ENCODE measurements at regions not wholly inside any gene's neighbourhood (a gene's known extent, or its start where the extent isn't known, plus 50 kb on each side); places are given as distances from the start of the nearest gene placed in this dataset.

DNA sequence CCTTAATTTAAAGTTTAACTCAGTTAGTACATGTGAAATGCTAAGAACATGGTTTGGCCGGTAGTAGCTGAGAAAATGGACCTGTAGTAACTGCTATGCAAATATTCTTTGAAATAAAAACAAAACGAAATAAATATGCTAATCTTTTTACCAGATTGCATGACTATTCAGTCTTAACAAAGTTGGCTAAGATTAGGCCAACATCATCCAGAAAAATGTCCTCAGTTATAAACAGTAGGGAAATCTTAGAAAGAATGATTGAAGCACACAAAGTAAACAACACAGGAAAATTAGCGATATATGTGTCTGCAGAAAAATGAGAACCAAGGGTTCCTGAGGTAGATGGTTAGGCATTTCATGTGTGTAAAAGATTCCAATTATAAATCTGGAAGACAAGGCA lies 832.1 kb downstream of the TUSC7 start:
- TF ChIP-seq, protein P1, sequence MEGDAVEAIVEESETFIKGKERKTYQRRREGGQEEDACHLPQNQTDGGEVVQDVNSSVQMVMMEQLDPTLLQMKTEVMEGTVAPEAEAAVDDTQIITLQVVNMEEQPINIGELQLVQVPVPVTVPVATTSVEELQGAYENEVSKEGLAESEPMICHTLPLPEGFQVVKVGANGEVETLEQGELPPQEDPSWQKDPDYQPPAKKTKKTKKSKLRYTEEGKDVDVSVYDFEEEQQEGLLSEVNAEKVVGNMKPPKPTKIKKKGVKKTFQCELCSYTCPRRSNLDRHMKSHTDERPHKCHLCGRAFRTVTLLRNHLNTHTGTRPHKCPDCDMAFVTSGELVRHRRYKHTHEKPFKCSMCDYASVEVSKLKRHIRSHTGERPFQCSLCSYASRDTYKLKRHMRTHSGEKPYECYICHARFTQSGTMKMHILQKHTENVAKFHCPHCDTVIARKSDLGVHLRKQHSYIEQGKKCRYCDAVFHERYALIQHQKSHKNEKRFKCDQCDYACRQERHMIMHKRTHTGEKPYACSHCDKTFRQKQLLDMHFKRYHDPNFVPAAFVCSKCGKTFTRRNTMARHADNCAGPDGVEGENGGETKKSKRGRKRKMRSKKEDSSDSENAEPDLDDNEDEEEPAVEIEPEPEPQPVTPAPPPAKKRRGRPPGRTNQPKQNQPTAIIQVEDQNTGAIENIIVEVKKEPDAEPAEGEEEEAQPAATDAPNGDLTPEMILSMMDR (IDR thresholded peaks at IDR 0.05; ENCODE audit: insufficient read depth, low read depth, low read length), result no peak
- DNase-seq (ENCODE audit: low read depth), result no peak
- no peak overlapping the region for H3K4me3 ChIP-seq (ENCODE audit: low read depth, low read length)

DNA sequence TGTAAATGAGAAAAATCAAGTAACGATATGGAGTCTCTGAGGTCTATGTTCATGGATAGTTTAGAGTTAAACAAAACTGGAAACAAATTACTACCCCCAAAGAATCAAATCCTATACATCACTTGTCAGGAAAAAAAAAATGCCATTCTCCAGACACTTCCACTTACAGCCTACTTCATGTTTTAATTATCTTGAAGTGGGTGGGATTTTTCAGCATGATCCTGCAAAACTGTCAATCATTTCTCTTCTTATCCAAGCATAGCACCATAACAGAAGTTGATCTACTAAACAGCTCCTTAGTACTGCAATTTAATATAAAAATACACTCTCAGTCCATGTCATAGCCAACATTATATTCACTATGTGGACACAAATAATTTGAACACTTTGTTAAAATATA lies 833.9 kb downstream of the TUSC7 start:
- TF ChIP-seq, protein P1 (IDR thresholded peaks at IDR 0.05; ENCODE audit: insufficient read depth, low read depth, low read length), result no peak
- no peak overlapping the region for H3K4me3 ChIP-seq (ENCODE audit: low read depth, low read length)
- DNase-seq (ENCODE audit: low read depth), result no peak

DNA sequence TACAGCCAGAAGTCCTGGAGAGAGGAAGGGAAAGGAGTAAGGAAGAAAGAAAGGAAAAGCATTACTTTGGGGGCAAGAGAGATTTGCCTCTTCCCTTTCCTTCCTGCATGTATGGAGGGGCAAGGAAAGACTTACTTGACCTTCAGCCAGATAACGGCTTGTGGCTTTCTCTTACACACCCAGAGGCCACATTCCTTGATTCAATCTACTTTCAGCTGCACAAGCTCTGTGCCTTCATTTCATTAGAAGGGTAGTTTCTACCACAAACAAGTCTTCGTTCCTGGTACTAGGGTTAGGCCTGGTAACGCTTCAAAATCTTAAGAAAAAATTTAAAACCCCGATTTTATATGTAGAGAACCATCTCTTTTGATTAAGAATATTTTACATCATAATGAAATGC lies 835.9 kb downstream of the TUSC7 start:
- TF ChIP-seq, protein P1 (IDR thresholded peaks at IDR 0.05; ENCODE audit: insufficient read depth, low read depth, low read length), result no peak
- no peak for DNase-seq (ENCODE audit: low read depth)
- H3K4me3 ChIP-seq (ENCODE audit: low read depth, low read length), result no peak overlapping the region

DNA sequence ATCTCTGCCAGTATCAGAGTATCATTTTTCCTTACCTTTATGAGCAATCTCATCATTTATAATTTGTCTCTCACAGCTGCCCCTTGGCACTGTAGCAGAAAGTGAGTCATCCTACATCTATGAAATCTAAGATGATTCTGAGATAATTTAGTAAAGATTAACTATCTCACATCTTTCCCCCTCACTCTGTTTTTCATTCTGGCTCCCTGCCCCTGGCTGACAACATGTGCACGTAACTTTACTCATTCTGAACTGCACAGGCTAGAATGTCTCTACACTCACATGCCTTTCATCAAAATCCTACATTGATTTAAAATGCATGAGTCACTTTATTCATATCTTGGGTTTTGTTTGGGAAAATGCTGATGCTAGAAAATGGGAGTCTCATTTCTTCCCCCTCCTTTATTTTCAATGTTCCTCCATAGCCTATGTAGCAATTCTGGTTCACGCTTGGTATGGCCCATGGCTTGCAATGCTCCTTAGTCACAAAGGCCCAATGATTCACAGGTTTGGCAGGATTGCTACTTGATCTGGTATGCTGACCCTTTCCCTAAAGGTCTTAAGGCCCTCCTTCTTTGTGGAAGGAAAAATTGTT lies 838.5 kb downstream of the TUSC7 start:
- H3K4me3 ChIP-seq (ENCODE audit: low read depth, low read length), result no peak overlapping the region
- DNase-seq (ENCODE audit: low read depth), result peak; percentile 21
- TF ChIP-seq, protein P1 (IDR thresholded peaks at IDR 0.05; ENCODE audit: insufficient read depth, low read depth, low read length), result no peak

DNA sequence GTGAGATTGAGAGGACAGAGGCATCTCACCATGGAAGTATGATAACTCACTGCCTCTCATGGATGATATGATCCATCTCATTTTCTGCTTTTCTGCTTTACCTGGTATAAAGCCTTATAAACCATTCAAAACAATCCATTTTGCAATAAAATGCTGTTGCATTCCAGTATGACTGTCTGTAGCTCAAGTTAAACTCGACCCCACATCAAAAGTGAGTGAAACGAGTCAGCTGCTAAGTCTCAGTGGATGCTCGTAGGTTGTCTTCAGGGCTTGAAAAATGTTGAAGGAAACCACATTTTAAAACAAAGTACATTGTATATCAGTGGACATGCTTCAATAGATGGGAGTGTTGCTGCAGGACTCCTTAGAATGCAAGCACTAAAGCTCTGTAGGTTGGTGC lies 839.0 kb downstream of the TUSC7 start:
- H3K4me3 ChIP-seq (ENCODE audit: low read depth, low read length), result no peak overlapping the region
- no peak for DNase-seq (ENCODE audit: low read depth)
- TF ChIP-seq, protein P1 (IDR thresholded peaks at IDR 0.05; ENCODE audit: insufficient read depth, low read depth, low read length), result no peak

DNA sequence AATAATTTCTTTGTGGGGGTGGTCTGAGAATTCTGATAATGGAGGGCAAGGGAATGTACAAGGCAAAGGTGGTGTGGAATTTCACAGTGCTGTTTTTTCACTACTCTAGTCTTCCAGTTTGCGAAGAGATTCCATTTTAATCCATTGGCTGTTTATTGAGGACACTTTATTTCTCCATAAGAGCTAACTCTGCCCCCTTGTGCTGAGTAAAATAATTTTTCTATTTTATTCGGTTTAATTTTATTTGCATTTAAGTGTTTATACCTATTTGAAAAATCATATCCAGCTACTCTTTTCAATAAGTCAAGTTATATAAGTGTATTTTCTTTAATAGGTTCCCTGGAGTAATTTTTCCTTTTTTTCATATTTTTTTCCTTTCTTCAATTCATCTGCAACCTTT lies 840.1 kb downstream of the TUSC7 start:
- no peak overlapping the region for H3K4me3 ChIP-seq (ENCODE audit: low read depth, low read length)
- no peak for DNase-seq (ENCODE audit: low read depth)
- TF ChIP-seq, protein P1 (IDR thresholded peaks at IDR 0.05; ENCODE audit: insufficient read depth, low read depth, low read length), result no peak

DNA sequence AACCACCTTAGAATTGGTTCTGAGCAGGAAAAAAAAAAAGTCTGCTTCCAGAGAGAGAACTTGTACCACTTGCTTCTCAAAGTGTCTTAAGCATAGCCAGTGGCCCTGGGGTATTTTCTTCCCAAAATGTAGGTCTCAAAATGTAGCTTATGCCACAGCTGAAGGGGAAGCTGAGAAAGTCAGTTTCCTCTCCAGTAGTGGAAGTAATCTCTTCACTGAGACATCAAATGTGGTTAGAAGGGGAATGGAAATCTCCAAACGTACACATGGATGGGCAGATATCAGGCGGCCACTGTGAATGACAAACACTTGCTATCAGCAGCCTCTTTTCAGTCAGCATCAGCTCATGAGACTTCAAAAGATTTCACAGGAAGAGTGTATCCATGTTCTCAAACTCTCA lies 841.2 kb downstream of the TUSC7 start:
- TF ChIP-seq, protein P1 (IDR thresholded peaks at IDR 0.05; ENCODE audit: insufficient read depth, low read depth, low read length), result no peak
- no peak for DNase-seq (ENCODE audit: low read depth)
- no peak overlapping the region for H3K4me3 ChIP-seq (ENCODE audit: low read depth, low read length)
